Left ventricle myocardium inferior (tissue), 1 donor: ENCODE measurements at regions not wholly inside any gene's neighbourhood (a gene's known extent, or its start where the extent isn't known, plus 50 kb on each side); places are given as distances from the start of the nearest gene placed in this dataset.

Experiments used
- DNase-seq: peaks from one replicate; pipeline ENCODE4 v3.0.0-alpha.2; 2020
- H3K27ac ChIP-seq: fragments of 200-600 bp; replicated peaks from 2 replicates; pipeline ENCODE4 v1.8.0; 2021
- H3K27me3 ChIP-seq: fragments of 200-600 bp; 2 replicates; pipeline ENCODE4 v1.8.0; 2021; ENCODE audit warnings: low read depth
- H3K36me3 ChIP-seq: fragments of 200-600 bp; 2 replicates; pipeline ENCODE4 v1.8.0; 2021
- H3K4me1 ChIP-seq: fragments of 200-600 bp; 2 replicates; pipeline ENCODE4 v1.8.0; 2021
- H3K4me3 ChIP-seq: fragments of 200-600 bp; 2 replicates; pipeline ENCODE4 v1.8.0; 2021; ENCODE audit warnings: mild to moderate bottlenecking, moderate library complexity
- H3K9me3 ChIP-seq: fragments of 200-600 bp; replicated peaks from 2 replicates; pipeline ENCODE4 v1.8.0; 2021
- CTCF ChIP-seq: fragments of 200-600 bp; IDR thresholded peaks from 2 replicates; pipeline ENCODE4 v1.8.0; 2021; ENCODE audit warnings: antibody characterized with exemption, mild to moderate bottlenecking, borderline replicate concordance
- intact Hi-C: fragments of 100-400 bp; cut with micrococcal nuclease; formaldehyde crosslinking; loops from one replicate; pipeline ENCODE4 v1.11.0; 2022
- donor health status: DM: no; HTN: yes; CAD: no; lungs with severe emphysema.

- intact Hi-C loops = no loop called here
- no peak for DNase-seq
Measured at GRCh38 chr9:108551030-108551841, 304.6 kb downstream of the ACTL7B start.

GRCh38 chr9:108550106-108550505 is 305.7 kb downstream of the ACTL7B start:
- H3K9me3 ChIP-seq = no peaks in the 10 kb centered on the region
- DNase-seq = no peak
- H3K27ac ChIP-seq = no peak overlapping the region
- no peak overlapping the region for H3K4me3 ChIP-seq
- intact Hi-C loops = no loop called here
- H3K4me1 ChIP-seq = peaks cover 21% of the 10 kb centered on the region
- H3K27me3 ChIP-seq = no peaks in the 10 kb centered on the region
- TF ChIP-seq CTCF = no peak
- no peaks in the 10 kb centered on the region for H3K36me3 ChIP-seq

More at GRCh38 chr9:108551030-108551841, 304.6 kb downstream of the ACTL7B start:
- Histone ChIP-seq H3K27me3 (no peaks in the 10 kb centered on the region), H3K4me1 (peaks cover 18% of the 10 kb centered on the region), H3K36me3 (no peaks in the 10 kb centered on the region), H3K9me3 (no peaks in the 10 kb centered on the region), H3K27ac (no peak overlapping the region), H3K4me3 (no peak overlapping the region)
- TF ChIP-seq CTCF = no peak

GRCh38 chr9:108549184-108549583 is 306.6 kb downstream of the ACTL7B start:
- Histone ChIP-seq H3K27ac (no peak overlapping the region), H3K36me3 (no peaks in the 10 kb centered on the region), H3K4me1 (peaks cover 21% of the 10 kb centered on the region), H3K4me3 (no peak overlapping the region), H3K27me3 (no peaks in the 10 kb centered on the region), H3K9me3 (no peaks in the 10 kb centered on the region)
- intact Hi-C loops = no loop called here
- no peak for TF ChIP-seq CTCF
- no peak for DNase-seq

GRCh38 chr9:108547411-108548135 is 308.2 kb downstream of the ACTL7B start:
- Histone ChIP-seq H3K4me3 (no peak overlapping the region), H3K9me3 (no peaks in the 10 kb centered on the region), H3K27me3 (no peaks in the 10 kb centered on the region), H3K27ac (no peak overlapping the region), H3K36me3 (no peaks in the 10 kb centered on the region), H3K4me1 (peaks cover 18% of the 10 kb centered on the region)
- intact Hi-C loops = no loop called here
- no peak for TF ChIP-seq CTCF
- no peak for DNase-seq

GRCh38 chr9:108546215-108546614 is 309.6 kb downstream of the ACTL7B start:
- no peak overlapping the region for H3K4me3 ChIP-seq
- no peak overlapping the region for H3K27ac ChIP-seq
- TF ChIP-seq CTCF = no peak
- H3K36me3 ChIP-seq = no peaks in the 10 kb centered on the region
- no peaks in the 10 kb centered on the region for H3K9me3 ChIP-seq
- no peaks in the 10 kb centered on the region for H3K27me3 ChIP-seq
- peaks cover 17% of the 10 kb centered on the region for H3K4me1 ChIP-seq
- DNase-seq = no peak
- intact Hi-C loops = no loop called here
